Brain microvascular endothelial cell (primary cell): ENCODE measurements at regions not wholly inside any gene's neighbourhood (a gene's known extent, or its start where the extent isn't known, plus 50 kb on each side); places are given as distances from the start of the nearest gene placed in this dataset.

ENCODE experiments used
- DNase-seq: peaks from one replicate; pipeline ENCODE4 v3.0.0-alpha.2; 2020
- H3K27ac ChIP-seq: fragments of 250-450 bp; sonication (Bioruptor Pico); 2 replicates; pipeline ENCODE4 v1.5.1; 2020; ENCODE audit warnings: mild to moderate bottlenecking, moderate library complexity
- H3K27me3 ChIP-seq: fragments of 250-450 bp; sonication (Bioruptor Pico); replicated peaks from 2 replicates; pipeline ENCODE4 v1.5.1; 2020; ENCODE audit warnings: mild to moderate bottlenecking
- H3K36me3 ChIP-seq: fragments of 250-450 bp; sonication (Bioruptor Pico); replicated peaks from 2 replicates; pipeline ENCODE4 v1.5.1; 2020; ENCODE audit warnings: mild to moderate bottlenecking
- H3K4me3 ChIP-seq: 2 replicates; pipeline ENCODE4 v1.5.1; 2011; ENCODE audit warnings: low read depth, mild to moderate bottlenecking, control low read depth, low read length, moderate library complexity
- CTCF ChIP-seq: IDR thresholded peaks from 2 replicates; pipeline ENCODE4 v1.5.1; 2011; ENCODE audit warnings: low read depth, mild to moderate bottlenecking, moderate library complexity, low read length, control low read depth, inconsistent platforms; ENCODE audit errors: missing control alignments
- in situ Hi-C: cut with HindIII; loops from 2 replicates; pipeline ENCODE4 v1.10.0; 2017; ENCODE audit warnings: low sequenced_read_pairs, low pct_ligation_motif_present

GRCh38 chr14:97782871-97783414 lies 985.8 kb downstream of the VRK1 start:
- H3K27me3 ChIP-seq = no peaks in the 10 kb centered on the region
- no peak overlapping the region for H3K27ac ChIP-seq
- no peak for TF ChIP-seq CTCF
- H3K36me3 ChIP-seq = no peaks in the 10 kb centered on the region
- no peak overlapping the region for H3K4me3 ChIP-seq
- no peak for DNase-seq
- in situ Hi-C loops = no loop called here

GRCh38 chr14:97785495-97785894 lies 988.3 kb downstream of the VRK1 start:
- no peak for TF ChIP-seq CTCF
- in situ Hi-C loops = no loop called here
- Histone ChIP-seq H3K27me3 (no peaks in the 10 kb centered on the region), H3K27ac (no peak overlapping the region), H3K36me3 (no peaks in the 10 kb centered on the region), H3K4me3 (no peak overlapping the region)
- no peak for DNase-seq

DNA sequence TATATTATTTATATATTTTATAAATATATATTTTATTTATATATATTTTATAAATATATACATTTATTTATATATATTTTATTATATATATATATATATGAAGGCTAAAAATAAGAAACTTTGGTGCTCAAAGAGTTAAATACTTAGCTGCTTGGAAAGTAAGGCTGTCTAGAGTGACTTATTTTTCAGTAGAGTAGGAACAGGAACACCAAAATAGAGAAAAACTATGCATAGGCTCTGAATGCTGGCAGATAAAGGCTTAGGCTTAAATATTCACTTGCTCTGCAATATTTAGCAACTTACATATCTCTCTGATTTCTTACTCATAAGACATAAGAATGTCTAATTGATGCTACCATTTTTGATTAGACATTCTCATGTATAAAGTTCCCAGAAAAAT lies 991.2 kb downstream of the VRK1 start:
- Histone ChIP-seq H3K36me3 (no peaks in the 10 kb centered on the region), H3K27me3 (no peaks in the 10 kb centered on the region), H3K27ac (no peak overlapping the region), H3K4me3 (no peak overlapping the region)
- no peak for TF ChIP-seq CTCF
- no peak for DNase-seq
- in situ Hi-C loops = no loop called here

DNA sequence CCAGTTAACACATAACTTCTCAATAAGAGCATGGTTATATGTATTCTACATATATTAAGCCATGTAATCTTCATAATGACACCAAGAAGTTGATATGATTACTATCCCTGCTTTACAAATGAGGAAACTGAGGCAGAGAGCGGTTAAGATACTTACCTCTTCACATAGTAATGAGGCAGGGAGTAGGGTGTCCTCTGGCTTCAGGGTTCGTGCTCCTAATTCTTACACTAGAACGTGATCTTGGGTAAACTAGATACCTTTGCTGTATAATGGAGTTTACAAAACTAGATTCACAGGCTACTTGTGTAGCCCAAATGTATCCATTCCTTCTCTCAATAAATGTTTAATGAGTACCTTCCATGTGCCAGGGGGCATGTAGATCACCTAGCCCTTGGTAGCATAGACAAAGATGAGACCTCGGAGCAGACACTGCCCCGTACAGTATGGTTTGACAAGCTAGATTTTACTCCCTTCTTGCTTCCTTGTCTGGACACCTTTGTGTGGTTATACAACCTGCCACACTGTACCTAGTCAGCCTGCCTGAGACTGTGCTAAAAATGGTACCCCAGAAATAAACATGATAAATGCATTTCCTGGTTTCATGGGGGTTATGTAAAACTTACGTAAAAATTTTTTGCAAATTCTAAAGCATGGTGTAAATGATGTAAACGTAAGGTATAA lies 991.8 kb downstream of the VRK1 start:
- in situ Hi-C loops = no loop called here
- TF ChIP-seq CTCF = no peak
- no peak for DNase-seq

DNA sequence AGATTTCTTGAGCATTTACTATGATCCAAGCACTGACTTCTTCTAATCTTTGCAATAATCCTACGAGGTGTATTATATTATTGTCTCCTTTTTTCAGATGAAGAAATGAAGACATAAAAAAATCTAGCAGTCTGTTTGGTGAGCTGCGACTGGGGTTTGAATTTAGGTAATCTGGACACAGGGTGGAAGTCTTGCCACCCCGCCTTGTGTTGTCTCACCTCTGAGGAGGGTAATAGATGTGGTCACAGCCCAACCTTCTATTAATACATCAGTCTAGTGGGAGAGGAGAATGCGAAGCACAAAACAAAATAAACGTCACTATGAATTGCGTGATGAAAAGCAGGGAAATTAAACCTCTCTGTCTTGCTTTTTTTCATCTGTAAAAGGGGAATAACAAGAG lies 993.9 kb downstream of the VRK1 start:
- H3K4me3 ChIP-seq = no peak overlapping the region
- H3K36me3 ChIP-seq = no peaks in the 10 kb centered on the region
- H3K27ac ChIP-seq = no peak overlapping the region
- no peak for DNase-seq
- in situ Hi-C loops = no loop called here
- H3K27me3 ChIP-seq = no peaks in the 10 kb centered on the region
- no peak for TF ChIP-seq CTCF

More for the DNA sequence above, 991.8 kb downstream of the VRK1 start:
- H3K27me3 ChIP-seq = no peaks in the 10 kb centered on the region
- H3K36me3 ChIP-seq = no peaks in the 10 kb centered on the region
- no peak overlapping the region for H3K4me3 ChIP-seq
- no peak overlapping the region for H3K27ac ChIP-seq

- Histone ChIP-seq H3K27ac (no peak overlapping the region), H3K4me3 (no peak overlapping the region), H3K36me3 (no peaks in the 10 kb centered on the region), H3K27me3 (no peaks in the 10 kb centered on the region)
- TF ChIP-seq CTCF = no peak
- no peak for DNase-seq
- in situ Hi-C loops = no loop called here
Measured at GRCh38 chr14:97791906-97792305, 994.7 kb downstream of the VRK1 start.
